GM12865 (cell line): ENCODE measurements at regions not wholly inside any gene's neighbourhood (a gene's known extent, or its start where the extent isn't known, plus 50 kb on each side); places are given as distances from the start of the nearest gene placed in this dataset.

Source experiments
- DNase-seq: peaks from one replicate; pipeline ENCODE4 v3.0.0; 2010; ENCODE audit warnings: low read depth
- H3K4me3 ChIP-seq: 2 replicates; pipeline ENCODE4 v1.5.1; 2011; ENCODE audit warnings: mild to moderate bottlenecking, low read depth, low read length, control low read depth
- CTCF ChIP-seq: IDR thresholded peaks from 2 replicates; pipeline ENCODE4 v1.5.1; 2011; ENCODE audit warnings: low read length, control low read depth, low read depth, inconsistent platforms; ENCODE audit not compliant: insufficient read depth; ENCODE audit errors: missing control alignments

- DNase-seq: peak; percentile 34
- no peak overlapping the region for H3K4me3 ChIP-seq
- TF ChIP-seq CTCF: no peak
These were observed 67.3 kb upstream of the SPRY2 start for GRCh38 chr13:80408270-80408669.

GRCh38 chr13:80400865-80401426 is 60.0 kb upstream of the SPRY2 start:
- DNase-seq: no peak
- H3K4me3 ChIP-seq: no peak overlapping the region
- no peak for TF ChIP-seq CTCF

- H3K4me3 ChIP-seq: no peak overlapping the region
- no peak for TF ChIP-seq CTCF
- DNase-seq: peak; percentile 8
These were observed 59.4 kb upstream of the SPRY2 start for GRCh38 chr13:80400164-80400864.

GRCh38 chr13:80399340-80400163 is 58.6 kb upstream of the SPRY2 start:
- TF ChIP-seq CTCF: no peak
- peak; percentile 11 for DNase-seq
- H3K4me3 ChIP-seq: no peak overlapping the region
